ENCODE measurements at regions not wholly inside any gene's neighbourhood (a gene's known extent, or its start where the extent isn't known, plus 50 kb on each side); places are given as distances from the start of the nearest gene placed in this dataset.

GRCh38 chr3:113105093-113105449 lies 106.3 kb upstream of the BOC start:
- TF ChIP-seq EP300 (IDR thresholded peaks at IDR 0.05) (no peak), POLR2A (IDR thresholded peaks at IDR 0.05) (no peak), CTCF (IDR thresholded peaks at IDR 0.05) (no peak)

Measured in tibial nerve (tissue), 4 donors.